ENCODE measurements at regions not wholly inside any gene's neighbourhood (a gene's known extent, or its start where the extent isn't known, plus 50 kb on each side); places are given as distances from the start of the nearest gene placed in this dataset.

DNA sequence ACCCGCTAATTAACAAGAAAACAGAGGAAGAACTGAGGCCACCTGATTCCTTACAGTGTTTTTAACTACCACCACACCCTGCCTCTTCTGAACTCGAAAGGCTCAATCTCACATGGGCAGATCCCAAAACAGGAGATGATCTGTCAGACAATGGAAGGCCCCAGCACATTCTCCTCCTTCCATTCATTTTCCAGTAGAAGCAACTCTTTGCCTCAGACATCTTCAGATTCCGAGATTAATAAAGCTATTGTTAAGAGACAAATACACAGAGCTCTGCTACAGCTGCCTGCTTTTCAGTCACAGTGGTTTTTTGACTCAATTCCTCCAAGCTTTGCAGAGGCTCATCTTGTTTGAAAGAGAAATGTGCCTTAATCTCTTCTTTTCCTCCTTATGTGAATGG, 127.2 kb upstream of the ADAMTSL1 start:
- intact Hi-C loops (cut with DNase I; ENCODE audit: low total_unique reads), result no loop called here
- WGBS, 2 donors, result 80 to 93% methylated on average over 3 of the region's 3 CpGs
- TF ChIP-seq POLR2A (IDR thresholded peaks at IDR 0.05), result no peak
- TF ChIP-seq, protein P1, sequence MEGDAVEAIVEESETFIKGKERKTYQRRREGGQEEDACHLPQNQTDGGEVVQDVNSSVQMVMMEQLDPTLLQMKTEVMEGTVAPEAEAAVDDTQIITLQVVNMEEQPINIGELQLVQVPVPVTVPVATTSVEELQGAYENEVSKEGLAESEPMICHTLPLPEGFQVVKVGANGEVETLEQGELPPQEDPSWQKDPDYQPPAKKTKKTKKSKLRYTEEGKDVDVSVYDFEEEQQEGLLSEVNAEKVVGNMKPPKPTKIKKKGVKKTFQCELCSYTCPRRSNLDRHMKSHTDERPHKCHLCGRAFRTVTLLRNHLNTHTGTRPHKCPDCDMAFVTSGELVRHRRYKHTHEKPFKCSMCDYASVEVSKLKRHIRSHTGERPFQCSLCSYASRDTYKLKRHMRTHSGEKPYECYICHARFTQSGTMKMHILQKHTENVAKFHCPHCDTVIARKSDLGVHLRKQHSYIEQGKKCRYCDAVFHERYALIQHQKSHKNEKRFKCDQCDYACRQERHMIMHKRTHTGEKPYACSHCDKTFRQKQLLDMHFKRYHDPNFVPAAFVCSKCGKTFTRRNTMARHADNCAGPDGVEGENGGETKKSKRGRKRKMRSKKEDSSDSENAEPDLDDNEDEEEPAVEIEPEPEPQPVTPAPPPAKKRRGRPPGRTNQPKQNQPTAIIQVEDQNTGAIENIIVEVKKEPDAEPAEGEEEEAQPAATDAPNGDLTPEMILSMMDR (IDR thresholded peaks at IDR 0.05), result no peak
- no peak overlapping the region for H3K4me3 ChIP-seq (ENCODE audit: low read depth, poor library complexity, severe bottlenecking)
- DNase-seq (ENCODE audit: low spot score in 2 of 2), result no peak

DNA sequence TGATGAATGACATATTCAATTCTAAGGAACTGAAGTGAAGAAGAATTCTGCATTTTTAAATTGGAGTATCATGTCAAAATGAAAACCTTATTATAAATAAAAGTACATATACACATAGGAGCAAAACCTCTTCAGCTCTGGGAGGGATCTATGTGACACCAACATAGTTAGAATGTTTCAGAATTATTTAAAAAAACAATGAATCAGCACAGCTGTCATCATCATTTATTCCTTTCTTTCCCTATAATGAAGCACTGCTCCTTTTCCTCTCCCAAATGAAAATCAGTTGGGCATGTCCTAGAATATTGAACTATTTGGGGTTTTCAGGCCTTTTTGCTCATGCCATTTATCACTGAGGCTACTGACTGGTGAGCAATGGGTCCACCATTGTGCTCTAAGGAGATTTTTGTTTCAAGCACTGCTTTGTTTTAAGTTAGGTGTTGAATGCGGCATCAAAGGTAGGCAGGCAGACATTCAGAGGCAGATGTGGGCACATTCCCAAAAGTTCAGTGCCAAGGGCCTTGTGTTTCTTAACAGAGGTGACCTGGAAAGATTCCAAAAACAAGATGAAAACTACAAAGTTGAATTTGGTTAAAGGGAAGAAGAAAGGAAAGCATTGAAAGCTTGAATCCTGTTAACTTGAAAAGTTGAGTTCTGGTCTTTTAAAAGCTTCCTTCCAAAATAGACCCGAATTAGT, 126.4 kb upstream of the ADAMTSL1 start:
- WGBS, 2 donors, result 53 to 55% methylated on average over 2 of the region's 2 CpGs
- DNase-seq (ENCODE audit: low spot score in 2 of 2), result no peak
- no peak overlapping the region for H3K4me3 ChIP-seq (ENCODE audit: low read depth, poor library complexity, severe bottlenecking)
- TF ChIP-seq, protein P1 (IDR thresholded peaks at IDR 0.05), result no peak
- no peak for TF ChIP-seq POLR2A (IDR thresholded peaks at IDR 0.05)
- intact Hi-C loops (cut with DNase I; ENCODE audit: low total_unique reads), result no loop called here

DNA sequence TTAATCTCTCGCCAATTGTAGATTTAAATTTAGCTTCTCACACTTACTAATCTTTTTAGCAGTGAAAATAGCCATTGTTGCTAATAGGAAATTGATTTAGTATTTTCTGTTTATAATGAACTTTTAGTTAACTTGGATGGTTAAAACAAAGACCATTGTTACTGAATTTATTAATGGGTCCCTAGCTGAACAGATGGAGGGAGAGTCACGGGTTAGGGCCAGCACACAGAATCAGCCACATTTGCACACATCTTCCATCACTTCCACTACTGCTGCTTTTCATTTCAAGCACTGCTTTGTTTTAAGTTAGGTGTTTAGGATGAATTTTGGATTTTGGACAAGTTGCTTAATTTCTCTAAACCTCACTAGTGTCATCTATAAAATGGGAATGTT, 125.9 kb upstream of the ADAMTSL1 start:
- H3K4me3 ChIP-seq (ENCODE audit: low read depth, poor library complexity, severe bottlenecking), result no peak overlapping the region
- WGBS, 2 donors, result 72 to 73% methylated on average over 2 of the region's 2 CpGs
- TF ChIP-seq, protein P1 (IDR thresholded peaks at IDR 0.05), result no peak
- no peak for TF ChIP-seq POLR2A (IDR thresholded peaks at IDR 0.05)
- DNase-seq (ENCODE audit: low spot score in 2 of 2), result no peak
- intact Hi-C loops (cut with DNase I; ENCODE audit: low total_unique reads), result no loop called here

DNA sequence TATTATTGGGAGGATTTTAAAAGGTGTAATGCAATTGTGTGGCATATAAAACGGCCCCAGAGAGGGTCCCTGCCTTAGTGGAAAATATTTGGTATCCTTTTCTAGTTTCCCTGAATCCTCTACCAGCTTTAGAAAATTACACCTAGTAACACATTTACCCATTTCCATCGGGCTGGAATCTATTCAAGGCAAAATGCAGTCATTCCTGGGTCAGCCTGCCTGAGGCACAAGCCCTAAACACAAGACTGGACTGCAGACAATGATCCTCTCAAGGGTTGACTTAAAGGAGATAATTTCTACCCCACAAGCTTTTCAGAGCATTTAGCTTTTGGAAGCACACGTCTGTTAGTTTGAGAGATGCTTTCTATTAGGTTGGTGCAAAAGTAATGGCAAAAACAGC, 124.4 kb upstream of the ADAMTSL1 start:
- intact Hi-C loops (cut with DNase I; ENCODE audit: low total_unique reads), result no loop called here
- WGBS, 2 donors, result 71 to 79% methylated on average over 3 of the region's 3 CpGs
- DNase-seq (ENCODE audit: low spot score in 2 of 2), result no peak

DNA sequence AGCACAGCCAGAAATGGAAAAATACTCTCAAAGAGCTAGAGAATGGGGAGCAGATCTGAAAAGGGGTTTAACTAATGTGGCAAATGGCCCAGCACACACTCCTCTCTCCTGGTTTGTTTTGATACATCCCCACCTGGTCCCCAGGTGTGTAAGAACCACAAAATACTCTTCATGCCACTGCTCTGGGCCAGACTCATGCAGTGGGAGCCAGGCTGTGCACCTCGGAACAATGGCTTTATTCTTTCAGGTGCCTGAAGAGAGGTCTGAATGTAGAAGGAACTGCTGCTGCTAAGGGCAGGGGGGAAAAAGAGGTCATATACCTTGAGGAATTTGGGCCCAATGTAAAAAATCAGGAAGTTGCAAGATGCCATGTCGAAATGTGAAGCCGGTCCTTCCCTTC, 123.9 kb upstream of the ADAMTSL1 start:
- 76 to 95% methylated on average over 3 of the region's 3 CpGs for WGBS, 2 donors
- intact Hi-C loops (cut with DNase I; ENCODE audit: low total_unique reads), result no loop called here
- no peak overlapping the region for H3K4me3 ChIP-seq (ENCODE audit: low read depth, poor library complexity, severe bottlenecking)
- no peak for TF ChIP-seq POLR2A (IDR thresholded peaks at IDR 0.05)
- TF ChIP-seq, protein P1 (IDR thresholded peaks at IDR 0.05), result no peak
- no peak for DNase-seq (ENCODE audit: low spot score in 2 of 2)

More for the DNA sequence above, 124.4 kb upstream of the ADAMTSL1 start:
- no peak overlapping the region for H3K4me3 ChIP-seq (ENCODE audit: low read depth, poor library complexity, severe bottlenecking)
- TF ChIP-seq POLR2A (IDR thresholded peaks at IDR 0.05), result no peak
- TF ChIP-seq, protein P1 (IDR thresholded peaks at IDR 0.05), result no peak
